SK-N-SH (cell line): ENCODE measurements at regions not wholly inside any gene's neighbourhood (a gene's known extent, or its start where the extent isn't known, plus 50 kb on each side); places are given as distances from the start of the nearest gene placed in this dataset.

ENCODE experiments used
- CTCF ChIP-seq: fragments of 200-600 bp; sonication (generic); IDR thresholded peaks from 2 replicates; pipeline ENCODE4 v1.6.1; 2017; ENCODE audit warnings: antibody characterized with exemption, mild to moderate bottlenecking, moderate library complexity
- EP300 ChIP-seq, 2 experiments: IDR thresholded peaks; 2 replicates each; pipeline versions ENCODE4 v1.4.0 to v1.6.1; 2012; ENCODE audit warnings: borderline replicate concordance in 1 of 2, low read depth in 1 of 2, low read length in 1 of 2
- FOXM1 ChIP-seq: IDR thresholded peaks from 2 replicates; pipeline ENCODE4 v1.4.0; 2012; ENCODE audit warnings: low read depth, mild to moderate bottlenecking
- GATA2 ChIP-seq: sonication (generic); formaldehyde crosslinking; IDR thresholded peaks from 2 replicates; pipeline ENCODE4 v1.5.0; 2020; ENCODE audit warnings: mild to moderate bottlenecking, missing genetic modification reagents
- POLR2AphosphoS5 ChIP-seq: IDR thresholded peaks from 2 replicates; pipeline ENCODE4 v1.6.1; 2012; ENCODE audit warnings: low read depth, low read length
- REST ChIP-seq: IDR thresholded peaks from 2 replicates; pipeline ENCODE4 v1.6.1; 2012; ENCODE audit warnings: mild to moderate bottlenecking, low read depth, low read length, moderate library complexity
- SIN3A ChIP-seq: IDR thresholded peaks from 2 replicates; pipeline ENCODE4 v1.6.1; 2012; ENCODE audit warnings: low read depth, mild to moderate bottlenecking, low read length, moderate library complexity, borderline replicate concordance
- TF ChIP-seq, protein P1 (sequence below): IDR thresholded peaks from 2 replicates; pipeline ENCODE4 v1.4.0; 2012; ENCODE audit warnings: low read depth

GRCh38 chr19:28294395-28294794 is 918.6 kb downstream of the UQCRFS1 start:
- TF ChIP-seq CTCF (no peak), FOXM1 (no peak), REST (no peak), EP300 (IDR thresholded peaks at IDR 0.05; ENCODE audit: borderline replicate concordance in 1 of 2, low read depth in 1 of 2, low read length in 1 of 2) (no peak), POLR2AphosphoS5 (no peak), GATA2 (no peak), SIN3A (no peak)
- TF ChIP-seq, protein P1, sequence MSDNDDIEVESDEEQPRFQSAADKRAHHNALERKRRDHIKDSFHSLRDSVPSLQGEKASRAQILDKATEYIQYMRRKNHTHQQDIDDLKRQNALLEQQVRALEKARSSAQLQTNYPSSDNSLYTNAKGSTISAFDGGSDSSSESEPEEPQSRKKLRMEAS, result no peak
